CD4-positive, alpha-beta T cell treated with Interleukin-21 for 1 hour (primary cell): ENCODE measurements at regions not wholly inside any gene's neighbourhood (a gene's known extent, or its start where the extent isn't known, plus 50 kb on each side); places are given as distances from the start of the nearest gene placed in this dataset.

ENCODE experiments used
- DNase-seq: peaks from one replicate; pipeline ENCODE4 v3.0.0-alpha.2; 2020

DNA sequence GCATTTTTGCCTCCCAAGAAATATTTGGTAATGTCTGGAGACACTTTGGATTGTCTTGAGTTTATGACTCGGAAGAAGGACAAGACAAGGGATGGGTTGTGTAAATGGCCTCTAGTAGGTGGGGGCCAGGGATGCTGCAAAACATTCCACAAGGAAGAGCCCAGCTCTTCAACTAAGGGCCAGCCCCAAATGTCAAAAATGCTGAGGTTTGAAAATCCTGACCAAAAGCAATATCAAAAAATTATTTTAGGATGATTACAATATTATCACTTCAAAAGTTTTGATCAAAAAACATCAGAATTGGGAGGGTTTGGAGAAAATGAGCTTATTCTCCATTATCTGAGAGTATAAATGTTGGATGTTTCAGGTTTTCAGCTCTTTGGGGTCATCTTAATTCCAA, 248.9 kb upstream of the SLC24A2 start:
- DNase-seq, result no peak

DNA sequence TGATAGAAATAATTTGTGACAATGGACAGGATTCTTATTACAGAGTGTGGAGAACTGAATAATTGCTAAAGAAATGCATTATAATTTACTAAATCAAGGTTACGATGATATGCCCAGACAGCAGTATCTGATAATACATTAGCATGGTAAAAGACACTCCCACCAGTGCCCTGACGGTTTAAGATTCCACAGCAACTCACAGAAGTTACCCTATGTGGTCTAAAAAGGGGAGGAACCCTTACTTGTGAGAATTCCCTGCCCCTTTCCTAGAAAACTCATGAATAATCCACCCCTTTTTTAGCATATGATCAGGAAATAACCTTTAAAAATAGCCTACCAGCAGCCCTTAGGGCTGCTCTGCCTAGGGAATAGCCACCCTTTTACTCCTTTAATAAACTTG, 244.7 kb upstream of the SLC24A2 start:
- DNase-seq, result no peak

DNA sequence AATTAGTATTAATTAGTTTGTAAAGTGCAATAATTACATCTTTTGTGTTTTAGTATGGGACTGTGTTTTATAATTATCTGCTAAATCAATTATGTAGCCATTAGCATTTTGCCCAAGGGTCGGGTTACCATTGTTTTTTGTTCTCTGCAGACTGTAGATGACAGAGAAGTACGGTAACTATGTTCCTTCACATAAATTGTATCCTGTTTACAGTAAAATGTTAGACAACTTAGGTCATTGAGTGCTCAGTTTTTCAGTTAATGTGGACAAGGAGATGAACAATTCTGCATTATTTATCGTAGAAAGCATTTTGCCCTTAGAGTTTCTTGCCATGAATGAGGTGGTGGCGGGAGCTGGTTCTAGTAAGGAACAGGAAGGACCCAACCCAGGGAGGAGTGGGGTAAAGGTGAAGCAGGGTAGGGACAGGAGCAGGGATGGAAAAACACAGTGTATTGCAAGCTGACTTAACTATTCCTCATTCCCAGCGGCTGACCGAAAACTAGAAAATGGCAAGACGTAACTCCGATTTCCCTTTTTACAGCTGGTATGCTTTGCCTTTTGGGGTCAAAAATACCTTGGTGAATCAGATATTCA, 243.7 kb upstream of the SLC24A2 start:
- DNase-seq, result no peak

DNA sequence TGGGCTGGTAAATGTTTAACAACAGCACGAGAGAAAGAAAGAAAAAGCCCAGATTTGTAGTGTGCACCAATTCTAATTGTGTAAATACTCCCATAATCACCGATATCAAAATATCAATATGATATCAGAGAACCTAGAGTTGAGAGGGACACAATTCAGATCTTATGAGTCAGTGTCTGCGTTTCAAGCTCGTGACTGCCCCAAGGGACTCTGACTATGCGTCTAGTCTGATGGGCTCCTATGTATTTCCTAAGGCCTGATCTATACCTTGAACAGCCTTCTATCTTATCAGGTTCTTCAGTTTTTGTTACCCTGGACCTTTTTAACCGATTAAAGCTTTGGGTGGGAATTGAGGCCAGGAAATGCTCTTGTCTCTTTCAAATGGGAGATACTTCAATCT, 243.0 kb upstream of the SLC24A2 start:
- no peak for DNase-seq

DNA sequence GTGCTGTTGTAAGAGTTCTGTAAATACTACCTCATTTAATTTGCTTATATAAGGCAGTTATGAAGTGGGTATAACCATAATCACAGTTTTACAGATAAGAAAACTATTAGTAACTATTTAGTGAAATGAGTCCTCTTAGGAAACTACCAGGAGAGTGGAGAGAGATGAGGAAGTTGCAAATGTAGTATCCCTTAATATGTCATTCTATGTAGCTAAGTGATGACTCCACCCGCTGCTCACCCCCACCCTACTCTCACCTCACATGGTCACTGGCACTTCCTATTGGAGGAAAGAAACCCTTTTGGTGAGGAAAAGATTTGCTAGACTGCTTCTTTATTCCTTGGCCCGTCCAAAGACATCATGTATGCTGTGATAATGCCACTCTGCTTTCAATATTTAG, 241.8 kb upstream of the SLC24A2 start:
- DNase-seq, result no peak

DNA sequence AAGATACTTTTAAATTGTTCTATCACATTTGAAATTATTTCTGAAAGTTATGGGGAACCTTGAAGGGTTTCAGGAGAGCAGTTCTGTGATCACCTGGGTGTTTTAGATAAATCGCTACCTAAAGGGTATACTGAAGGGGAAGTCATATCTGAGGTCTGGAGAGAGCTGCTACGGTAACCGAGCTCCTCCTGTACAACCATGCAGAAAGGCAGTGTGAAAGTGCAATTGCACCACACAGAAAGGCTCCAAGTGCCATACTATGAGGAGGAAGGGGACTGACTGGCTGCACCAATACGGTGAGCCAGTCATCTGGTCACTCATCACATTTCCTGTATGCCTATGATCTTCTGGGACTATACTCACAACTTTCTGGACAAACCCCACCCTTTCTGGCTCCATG, 241.4 kb upstream of the SLC24A2 start:
- no peak for DNase-seq

DNA sequence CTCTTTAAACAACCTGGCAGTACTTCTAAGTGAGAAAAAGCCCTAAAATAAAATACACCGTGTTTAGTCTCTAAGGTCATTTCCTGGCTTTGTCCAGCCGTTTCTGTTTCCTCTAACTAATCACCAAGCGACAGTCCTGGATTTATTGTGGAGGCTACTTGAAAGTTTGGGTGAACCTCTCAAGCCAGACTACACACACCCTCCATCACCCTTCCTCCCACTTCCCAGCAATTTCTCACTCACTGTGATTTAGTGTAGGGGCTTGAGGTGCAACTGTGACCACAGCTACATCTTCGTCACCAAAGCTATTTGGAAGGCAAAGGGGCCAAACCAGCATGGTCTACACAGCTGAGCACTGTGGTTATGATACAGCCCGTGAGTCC, 240.0 kb upstream of the SLC24A2 start:
- no peak for DNase-seq

DNA sequence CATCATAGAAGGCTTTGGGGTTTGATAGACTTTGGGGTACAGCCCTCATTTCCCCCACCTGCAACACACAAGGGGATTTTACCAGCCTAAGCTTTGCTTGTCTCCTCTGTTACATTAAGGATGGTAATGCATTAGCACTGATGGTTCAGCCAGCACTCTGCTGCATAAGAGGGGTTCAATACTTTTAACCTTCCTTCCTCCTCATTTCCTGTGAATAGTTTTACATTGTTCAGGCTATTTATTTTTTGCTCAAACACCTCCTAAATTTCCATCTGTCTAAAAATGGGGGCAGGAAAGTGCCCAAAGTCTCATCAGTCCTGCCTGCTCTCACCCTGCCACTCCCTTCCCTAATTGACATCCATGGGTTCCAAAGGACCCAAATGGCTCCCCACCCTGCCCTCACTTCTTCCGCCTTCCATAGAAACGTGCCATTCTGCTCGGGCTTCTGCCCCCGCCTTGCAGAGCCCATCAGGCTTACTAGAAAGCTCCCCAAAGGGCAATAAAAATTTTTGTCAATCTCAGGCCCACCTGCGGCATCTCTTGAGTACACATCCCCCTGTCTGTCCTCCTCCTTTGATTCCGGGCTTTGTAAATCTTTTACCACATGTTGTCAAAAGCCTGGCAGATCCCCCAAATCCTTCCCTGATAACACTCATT, 239.5 kb upstream of the SLC24A2 start:
- DNase-seq, result no peak

DNA sequence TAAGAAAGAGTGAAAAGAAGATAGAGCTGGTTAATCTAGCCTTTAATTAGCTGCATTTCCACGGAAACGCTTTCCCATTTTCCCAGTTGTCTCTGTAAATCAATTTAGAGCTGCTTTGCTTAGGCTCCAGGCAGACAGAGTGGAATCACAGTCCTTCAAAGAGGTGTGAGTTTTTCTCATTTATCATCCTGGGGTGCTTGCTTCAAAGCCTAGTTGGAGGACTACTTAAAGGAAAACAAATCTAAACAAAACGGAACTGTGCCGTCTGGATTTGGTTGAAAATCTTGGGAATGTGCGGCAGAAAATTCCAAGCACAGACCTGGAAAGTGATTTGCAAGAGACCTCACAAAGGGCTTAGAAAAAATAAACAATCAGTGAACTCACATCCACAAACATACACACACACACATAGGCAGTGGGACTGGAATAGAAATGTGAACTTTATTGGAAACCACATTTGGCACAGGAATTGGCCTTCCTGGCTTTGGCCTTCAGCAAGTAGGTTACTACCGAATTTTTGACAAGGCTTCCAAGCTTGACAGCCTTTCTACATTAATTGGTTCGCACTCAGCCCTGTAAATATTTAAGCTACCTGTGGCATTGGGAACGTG, 235.2 kb upstream of the SLC24A2 start:
- no peak for DNase-seq

DNA sequence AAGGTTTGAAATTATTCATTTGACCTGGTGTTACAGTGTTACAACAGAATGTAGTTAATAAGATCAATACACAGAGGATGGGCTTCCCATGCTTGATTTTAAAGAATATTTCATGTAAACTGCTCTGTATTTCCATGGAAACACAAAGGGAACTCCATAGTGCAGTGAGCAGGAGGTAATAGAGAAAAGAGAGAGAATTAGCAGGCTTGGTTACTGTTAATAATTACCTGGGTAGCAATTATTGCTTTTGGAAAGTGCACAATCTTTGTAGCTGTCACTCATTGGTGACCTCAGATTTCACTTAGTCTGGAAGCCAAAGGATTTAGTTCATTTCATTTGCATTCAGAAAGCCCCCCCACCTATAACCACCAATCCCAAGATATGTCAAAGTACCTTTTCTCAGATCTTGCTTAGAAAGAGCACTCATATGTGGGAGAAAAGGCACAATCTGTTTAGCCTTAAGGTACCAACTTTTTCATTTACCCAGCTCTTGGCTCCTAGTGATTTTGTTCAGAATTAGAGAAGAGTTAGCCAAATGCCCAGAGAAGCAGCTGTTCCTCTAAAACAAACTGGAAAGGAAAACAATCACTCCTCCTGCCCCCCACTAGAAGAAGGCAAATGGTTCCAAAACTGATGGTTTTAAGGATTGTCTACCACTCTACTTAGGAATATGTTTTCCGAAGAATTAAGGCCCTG, 234.5 kb upstream of the SLC24A2 start:
- no peak for DNase-seq

DNA sequence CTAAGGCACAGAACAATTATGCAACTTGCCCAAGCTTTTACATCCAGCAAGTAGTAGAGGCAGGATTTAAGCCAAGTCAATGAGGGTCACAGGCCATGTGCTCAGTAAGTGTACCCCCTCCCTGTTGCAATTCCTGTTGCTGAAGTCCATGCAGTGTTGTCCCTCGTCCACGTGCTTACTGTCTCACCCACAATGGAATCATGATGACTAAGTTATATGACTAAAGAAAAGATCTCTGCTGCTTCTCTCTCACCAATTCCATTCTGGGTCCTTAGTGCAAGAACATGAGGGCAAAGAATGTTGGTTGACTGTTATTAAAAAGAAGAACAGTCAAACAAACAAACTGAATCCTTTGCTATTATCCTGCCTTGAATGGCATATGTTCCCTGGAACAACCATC, 233.6 kb upstream of the SLC24A2 start:
- no peak for DNase-seq

DNA sequence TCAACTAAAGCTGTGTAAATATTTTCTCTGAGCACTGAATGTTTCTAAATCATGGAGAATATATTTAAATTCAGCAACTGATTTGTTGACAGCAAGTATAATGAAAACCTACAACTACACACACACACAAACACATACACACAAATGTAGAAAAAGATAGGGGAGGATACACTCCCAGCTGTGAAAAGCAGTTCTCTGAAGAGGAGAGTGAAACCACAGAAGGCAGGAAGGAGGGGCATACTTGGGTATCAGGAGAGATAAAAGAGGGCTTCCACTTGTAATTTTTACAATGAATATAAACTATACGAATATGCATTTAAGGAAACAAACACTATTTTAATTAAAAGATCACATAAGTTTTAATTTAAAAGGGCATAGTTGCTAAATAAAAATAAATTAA, 227.8 kb upstream of the SLC24A2 start:
- no peak for DNase-seq

DNA sequence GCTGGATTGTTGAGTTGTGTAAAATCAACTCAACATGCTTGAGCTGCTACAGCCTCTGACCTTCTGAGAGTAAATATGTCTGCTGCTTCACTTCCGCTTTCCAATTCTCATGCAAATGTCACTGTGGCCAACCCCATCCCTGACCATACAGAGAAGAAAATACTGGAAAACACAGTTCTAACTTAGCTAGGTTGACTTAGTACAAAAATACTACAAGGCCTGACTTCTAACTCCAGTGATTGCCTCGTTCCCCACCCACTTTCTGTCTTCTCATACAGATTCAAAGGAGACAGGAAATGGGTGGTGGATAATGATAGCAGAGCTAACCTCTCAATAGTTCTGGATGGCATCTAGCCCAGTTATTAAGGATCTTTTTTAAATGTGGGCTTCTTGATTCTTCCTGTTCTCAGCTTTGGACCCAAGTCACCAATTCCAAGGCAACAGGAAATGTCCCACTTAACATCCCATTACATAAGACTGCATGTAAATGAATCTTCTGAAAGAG, 226.6 kb upstream of the SLC24A2 start:
- DNase-seq, result peak; percentile 4

DNA sequence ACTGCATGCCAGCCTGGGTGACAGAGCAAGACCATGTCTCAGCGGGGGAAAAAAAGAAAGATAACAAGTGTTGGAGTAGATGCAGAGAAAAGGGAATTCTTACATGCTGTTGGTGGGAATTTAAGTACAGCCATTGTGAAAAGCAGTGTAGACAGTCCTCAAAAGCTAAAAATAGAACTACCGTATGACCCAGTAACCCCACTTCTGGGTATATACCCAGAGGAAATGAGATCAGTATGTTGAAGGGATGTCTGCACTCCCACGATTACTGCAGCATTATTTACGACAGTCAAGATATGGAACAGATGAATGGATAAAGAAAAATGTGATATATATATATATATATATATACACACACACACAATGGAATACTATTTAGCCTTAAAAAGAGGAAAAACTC, 225.3 kb upstream of the SLC24A2 start:
- no peak for DNase-seq

DNA sequence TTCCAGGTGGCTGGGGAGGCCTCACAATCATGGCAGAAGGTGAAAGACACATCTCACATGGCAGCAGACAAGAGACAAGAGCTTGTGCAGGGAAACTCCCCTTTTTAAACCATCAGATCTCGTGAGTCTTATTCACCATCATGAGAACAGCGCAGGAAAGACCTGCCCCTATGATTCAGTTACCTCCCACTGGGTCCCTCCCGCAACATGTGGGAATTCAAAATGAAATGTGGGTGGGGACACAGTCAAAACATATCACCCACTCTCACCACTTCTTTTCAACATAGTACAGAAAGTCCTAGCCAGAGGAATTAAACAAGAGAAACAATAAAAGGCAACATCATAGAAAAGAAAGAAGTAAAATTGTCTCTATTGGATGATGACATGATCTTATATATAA, 223.4 kb upstream of the SLC24A2 start:
- DNase-seq, result no peak

DNA sequence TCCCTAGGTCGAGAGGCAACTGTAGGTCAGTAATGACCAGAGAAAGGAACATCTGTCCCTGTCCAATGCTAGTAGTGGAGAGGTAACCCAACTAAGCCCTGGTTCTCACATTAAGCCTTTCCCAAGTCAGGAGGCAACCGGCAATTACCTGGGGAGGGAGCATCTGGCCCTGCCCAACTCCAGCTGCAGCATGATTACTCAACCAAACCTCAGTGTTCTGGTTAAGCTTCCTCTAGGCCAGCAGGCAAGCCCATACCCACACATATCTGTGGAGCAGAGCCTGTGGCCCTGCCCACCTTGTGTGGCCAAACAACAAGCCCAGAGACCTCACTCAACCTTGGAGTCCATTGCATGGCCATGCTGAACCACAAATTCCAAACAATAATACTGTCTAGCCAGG, 220.8 kb upstream of the SLC24A2 start:
- DNase-seq, result no peak

DNA sequence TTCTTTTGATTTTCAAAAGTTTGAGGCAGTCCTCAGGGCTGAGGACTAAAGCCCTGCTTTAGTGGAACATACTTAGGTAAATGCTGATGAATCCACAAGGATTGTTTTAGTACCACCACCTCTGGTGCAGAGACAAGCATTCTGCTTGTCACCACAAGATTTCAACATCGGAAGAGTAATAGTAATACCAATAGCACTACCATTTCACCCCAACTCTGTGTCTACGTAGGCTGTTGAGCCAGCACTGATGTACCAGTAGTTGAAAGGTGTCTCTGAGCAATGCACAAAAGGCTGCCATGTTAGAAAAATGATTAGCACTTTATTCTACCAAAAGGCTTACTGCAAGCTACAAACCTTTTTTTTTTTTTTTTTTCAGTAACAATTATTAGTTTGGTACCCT, 213.2 kb upstream of the SLC24A2 start:
- DNase-seq, result no peak

DNA sequence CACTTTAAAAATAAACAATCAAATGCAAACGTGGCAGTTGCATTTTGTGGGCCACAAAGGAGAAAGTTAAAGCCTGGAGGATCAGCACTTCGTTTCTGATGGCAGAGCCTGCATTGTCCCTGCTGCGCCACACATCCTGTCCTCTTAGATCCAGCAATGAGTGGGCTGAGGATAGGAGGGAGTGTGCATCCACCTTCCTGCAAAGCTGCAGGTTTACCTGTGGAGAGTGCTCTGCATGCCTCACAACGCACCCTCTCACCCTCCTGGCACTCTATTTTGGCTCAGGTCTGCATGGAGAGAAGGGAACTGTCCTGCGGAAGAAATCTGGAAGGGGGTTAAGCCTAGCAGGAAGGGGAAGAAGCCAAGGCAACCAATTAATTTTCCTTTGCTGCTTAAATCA, 212.2 kb upstream of the SLC24A2 start:
- no peak for DNase-seq

DNA sequence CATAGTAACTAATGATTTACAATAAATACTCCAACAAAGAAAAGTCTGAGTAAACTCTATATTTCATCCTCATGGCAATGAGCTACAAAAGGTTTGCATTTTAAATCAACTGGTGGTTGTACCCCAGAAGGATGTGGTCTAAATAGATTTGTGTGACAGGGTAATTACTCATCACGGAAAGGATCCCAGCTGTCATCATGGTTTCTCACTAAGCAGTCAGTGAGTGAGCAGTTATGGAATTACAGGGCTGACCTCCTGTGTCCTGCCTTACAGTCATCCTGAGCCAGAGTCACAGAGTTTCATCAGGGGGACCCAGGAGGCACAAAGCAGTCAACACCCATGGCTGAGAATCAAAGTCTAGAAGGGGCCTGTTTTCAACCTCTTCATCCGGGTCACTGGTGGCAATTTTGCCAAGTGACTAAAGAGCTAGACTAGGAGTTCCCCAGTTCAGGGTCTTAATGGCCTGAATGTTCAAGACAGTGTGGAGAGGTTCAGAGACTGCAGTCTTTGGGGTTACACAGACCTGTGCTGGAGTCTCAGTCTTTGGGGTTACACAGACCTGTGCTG, 210.7 kb upstream of the SLC24A2 start:
- DNase-seq, result peak; percentile 11

DNA sequence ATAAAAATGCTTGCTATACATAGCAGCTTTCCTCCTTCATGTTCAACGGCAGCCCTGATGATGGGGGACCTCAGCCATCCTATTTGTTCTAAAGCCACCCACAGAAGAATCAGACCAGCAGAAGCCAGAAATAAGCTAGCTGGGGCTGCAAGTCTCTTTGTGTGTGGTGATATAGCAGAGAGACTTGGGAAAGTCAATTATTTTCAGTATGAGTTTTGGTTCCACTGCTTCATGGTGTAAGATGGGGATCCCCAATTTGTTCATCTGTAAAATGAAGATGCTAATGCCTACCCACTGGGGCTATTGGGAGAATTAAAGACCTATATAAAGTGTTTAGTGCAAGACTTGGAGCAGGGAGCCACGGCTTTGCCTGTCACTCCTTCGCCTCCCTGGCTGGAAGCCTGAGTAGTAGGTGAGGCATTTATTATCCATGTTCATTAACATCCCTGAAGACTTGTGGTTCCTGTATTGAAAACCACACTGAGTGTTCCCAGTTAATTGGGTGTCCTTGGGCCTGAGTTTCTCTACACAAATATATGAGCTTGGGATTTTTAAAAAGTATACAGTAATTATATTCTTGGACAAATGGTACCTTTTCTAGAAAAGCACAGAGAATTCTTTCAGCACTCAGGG, 210.1 kb upstream of the SLC24A2 start:
- no peak for DNase-seq

DNA sequence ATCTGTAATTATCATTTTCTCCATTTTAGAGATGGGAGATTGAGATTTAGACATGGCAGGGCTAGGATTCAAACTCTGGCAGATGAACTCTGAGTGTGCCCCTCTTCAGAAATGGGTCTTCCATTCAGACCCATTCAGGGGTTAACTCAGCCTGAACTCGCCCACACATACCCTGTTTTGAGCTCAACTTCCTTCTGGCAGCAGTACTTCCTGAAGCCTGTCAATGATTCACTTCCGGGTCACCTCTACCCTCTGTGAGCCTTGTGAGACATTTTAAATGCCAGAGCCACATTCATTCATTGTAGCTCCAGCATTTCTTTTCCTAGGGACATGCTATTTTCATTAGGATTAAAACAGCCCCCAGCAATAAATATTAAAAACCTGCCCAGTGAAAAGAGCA, 209.3 kb upstream of the SLC24A2 start:
- DNase-seq, result peak; percentile 8

DNA sequence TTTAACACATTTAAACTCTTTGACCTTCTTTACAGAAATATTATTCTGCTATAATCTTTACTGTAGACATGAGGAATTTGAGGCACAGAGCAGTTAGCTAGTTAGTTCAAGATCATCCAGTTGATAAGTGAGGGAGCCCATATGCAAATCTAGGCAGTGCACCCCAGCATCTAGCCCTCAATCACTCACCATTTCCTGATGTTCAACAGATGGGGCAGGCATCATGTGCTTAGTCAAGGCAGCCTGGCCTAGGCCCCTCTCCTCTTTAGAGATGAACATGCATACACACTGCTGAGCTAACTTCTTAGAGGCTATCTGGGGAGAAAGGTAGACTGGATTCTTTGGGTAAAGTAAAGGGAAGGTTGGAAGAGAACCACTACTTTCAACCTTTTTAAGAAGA, 206.8 kb upstream of the SLC24A2 start:
- DNase-seq, result no peak

DNA sequence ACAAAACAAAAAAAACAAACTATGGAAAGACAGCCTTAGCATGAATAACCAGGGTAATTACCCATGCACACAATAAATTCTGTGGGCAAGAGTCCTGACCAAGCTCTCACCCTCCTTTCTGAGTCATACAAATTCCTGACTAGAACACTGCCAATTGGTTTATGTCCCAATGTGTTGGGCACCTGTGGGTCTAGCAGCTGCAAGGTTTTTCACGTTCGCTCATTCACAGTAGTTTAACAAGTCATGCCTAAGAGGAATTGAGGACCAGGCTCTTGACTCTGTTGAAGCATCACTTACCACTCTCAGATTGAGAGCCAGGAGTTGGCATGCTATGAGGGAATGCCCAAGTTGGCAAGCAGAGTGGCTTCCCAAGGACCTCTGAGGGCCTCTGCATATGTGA, 205.5 kb upstream of the SLC24A2 start:
- no peak for DNase-seq
